HG02884 (cell line): ENCODE measurements at regions not wholly inside any gene's neighbourhood (a gene's known extent, or its start where the extent isn't known, plus 50 kb on each side); places are given as distances from the start of the nearest gene placed in this dataset.
"Not testable (repeated sequence)": the region's sequence is repeated elsewhere in the genome, so short reads cannot be mapped to it uniquely, and the experiment has no call there.

Experiments
- ATAC-seq: cut with Tn5 transposase; IDR thresholded peaks from one replicate; pipeline ENCODE4 v1.9.1; 2021; ENCODE audit warnings: mild to moderate bottlenecking, moderate library complexity; ENCODE audit not compliant: unreplicated experiment

GRCh38 chr11:28951191-28951590, 843.0 kb downstream of the METTL15 start:
- ATAC-seq, result no peak

DNA sequence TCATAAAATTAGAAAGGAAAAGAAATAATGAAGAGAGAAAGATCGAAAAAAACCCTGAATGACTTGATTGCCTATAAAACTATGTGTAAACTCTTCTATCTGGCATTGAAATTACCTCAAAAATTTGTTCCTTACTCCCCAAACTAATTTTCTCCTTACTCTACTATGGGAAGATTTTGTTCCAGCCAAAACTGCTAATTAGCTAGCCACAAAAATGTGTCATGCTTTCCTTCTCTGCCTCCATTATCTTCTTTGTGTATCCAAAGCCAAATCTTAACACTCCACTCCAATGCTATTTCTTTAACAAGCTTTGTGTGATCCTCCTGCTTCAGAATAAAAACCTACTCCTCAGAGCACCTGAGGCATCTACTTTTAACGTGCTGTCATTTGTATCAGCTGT, 831.2 kb downstream of the METTL15 start:
- no peak for ATAC-seq

DNA sequence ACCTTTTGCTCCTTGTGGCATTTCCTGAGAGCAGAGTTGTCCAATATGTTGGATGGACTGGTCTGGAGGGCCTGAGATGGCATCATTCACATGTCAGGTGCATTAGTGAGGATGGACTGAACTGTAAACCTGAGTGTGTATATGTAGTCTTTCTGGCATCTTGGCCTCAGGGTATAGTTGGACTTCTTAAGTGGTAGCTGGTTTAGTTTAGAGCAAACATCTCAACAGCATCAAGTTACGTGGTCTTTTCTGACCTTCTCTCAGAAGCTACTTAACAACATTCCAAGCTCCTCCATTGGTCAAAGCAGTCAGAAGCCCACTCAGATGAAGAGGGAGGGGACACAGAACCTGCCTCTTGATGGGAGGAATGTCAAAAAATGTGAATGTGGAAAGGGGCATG, 829.9 kb downstream of the METTL15 start:
- no peak for ATAC-seq

DNA sequence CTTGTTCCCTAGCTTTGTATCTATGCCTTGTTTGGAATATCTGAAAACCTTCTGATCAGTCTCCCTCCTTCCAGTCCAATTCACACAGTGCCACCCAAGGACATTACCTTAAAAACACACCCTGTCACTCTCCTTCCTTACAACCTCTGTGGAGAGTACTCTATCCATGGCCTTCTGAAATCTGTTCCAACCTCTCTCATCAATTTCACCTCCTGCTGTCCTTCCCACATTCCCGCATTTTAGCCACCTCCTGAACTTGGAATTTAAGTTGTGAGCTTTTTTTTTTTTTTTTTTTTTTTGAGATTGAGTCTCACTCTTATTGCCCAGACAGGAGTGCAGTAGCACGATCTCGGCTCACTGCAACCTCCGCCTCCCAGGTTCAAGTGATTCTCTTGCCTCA, 824.8 kb downstream of the METTL15 start:
- no peak for ATAC-seq

GRCh38 chr11:28924004-28924403, 815.8 kb downstream of the METTL15 start:
- ATAC-seq, result no peak

DNA sequence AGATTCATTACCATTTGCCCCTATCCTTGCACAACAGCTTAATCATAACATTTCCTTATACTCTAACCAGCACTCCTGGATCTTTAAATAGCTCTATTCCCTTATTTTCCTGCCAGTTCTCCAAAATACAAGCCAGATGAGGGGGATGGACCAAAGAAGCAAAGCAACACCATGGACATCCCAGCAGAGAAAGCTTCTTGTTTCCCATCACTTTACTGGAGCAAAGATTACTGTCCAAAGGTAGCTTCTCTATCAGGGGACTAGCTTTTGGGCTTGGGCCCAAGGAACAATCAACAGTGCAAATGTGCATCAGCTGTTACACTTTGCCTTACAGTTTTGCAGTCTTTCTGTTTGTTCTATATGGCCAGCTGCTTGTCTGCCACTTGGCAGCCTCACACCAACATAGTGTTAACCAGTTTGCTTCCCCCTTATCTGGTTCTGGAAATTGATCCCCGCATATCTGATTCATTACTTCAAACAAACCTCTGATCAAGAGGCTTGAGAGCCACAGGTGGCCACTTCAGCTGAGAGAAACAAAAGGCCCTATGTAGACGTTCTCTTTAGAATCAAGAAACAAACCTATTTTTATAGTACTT, 814.3 kb downstream of the METTL15 start:
- ATAC-seq, result no peak

GRCh38 chr11:28919194-28919593, 811.0 kb downstream of the METTL15 start:
- ATAC-seq, result no peak

GRCh38 chr11:28913883-28914282, 805.7 kb downstream of the METTL15 start:
- no peak for ATAC-seq

DNA sequence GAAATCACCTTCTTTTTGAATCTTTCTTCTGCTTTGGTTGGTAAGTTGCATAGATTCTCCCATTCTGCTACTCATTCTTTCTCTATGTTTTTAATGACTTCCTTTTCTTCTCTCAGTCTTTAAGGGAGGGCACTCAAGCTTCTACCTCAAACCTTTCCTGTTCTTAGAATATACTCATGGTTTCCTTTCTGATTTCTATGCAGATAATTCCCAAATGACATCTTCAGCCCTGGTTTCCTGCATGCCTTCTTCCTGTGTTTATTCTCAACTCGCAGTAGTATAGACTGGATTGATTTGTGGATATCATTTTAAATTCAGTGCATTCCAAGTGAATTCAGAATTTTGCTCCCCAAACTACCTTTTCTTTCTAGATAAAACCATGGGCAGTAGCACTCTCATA, 803.6 kb downstream of the METTL15 start:
- ATAC-seq, result no peak

GRCh38 chr11:28910926-28911325, 802.7 kb downstream of the METTL15 start:
- ATAC-seq, result no peak

GRCh38 chr11:28903716-28904115, 795.5 kb downstream of the METTL15 start:
- ATAC-seq, result no peak

GRCh38 chr11:28900427-28900826, 792.2 kb downstream of the METTL15 start:
- no peak for ATAC-seq

DNA sequence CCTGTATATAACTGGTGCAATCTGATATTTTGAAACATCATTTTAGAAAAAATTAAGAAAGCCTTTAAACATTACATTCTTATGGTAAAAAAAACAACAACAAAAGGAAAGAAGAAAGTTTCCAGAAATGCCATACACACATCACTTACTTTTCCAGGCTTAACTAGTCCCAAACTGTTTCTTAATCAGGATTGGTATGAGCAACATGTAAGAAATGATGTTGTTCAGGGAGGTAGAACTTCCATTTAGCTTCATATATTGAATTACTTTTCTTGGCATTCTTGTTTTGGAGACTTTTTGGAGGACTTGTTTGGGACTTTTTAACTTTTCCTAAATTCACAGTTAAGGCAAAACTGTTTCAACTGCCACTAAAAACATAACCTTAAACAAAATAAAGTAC, 791.5 kb downstream of the METTL15 start:
- no peak for ATAC-seq

- not testable (repeated sequence) for ATAC-seq
These were observed 782.4 kb downstream of the METTL15 start for GRCh38 chr11:28890601-28891040.

DNA sequence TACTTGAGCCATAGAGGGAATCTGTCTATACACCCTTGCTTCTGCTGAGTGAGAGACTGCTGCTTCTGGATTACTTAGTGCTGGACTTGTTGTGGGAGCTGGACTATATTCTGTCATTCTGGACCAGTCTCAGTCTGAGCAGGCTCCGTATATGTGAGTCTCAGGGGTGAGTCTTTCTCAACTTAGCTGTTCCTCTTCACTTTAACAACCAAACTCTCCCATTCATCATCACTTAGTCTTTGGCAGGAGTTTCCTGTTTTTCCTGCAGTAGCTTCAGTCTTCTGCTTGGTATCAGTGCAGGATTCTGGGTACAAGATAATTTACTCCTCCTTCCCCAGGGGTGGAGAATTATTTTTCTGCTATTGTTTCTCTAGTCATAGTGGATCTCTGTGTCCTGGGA, 779.5 kb downstream of the METTL15 start:
- no peak for ATAC-seq

- ATAC-seq, result no peak
These were observed 771.7 kb downstream of the METTL15 start for GRCh38 chr11:28879869-28880268.

DNA sequence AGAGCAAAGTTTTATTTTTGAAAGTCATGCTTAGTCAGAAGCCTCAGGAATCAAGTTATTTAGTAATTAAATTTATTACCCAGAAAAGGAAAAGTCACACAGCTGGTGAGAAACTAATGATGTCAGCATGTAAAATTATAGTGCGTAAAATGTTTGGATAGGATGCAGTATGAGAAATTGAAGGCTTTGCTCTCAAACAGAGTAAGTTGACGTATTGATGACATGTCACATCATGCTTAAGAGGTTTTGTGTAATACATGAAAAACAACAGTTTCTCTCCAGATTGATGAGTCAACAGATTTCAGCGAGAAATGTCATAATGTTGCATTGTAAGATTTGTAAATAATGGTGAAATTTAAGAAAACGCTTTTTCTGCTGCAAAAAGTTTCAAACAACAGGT, 769.8 kb downstream of the METTL15 start:
- no peak for ATAC-seq

GRCh38 chr11:28877340-28877739, 769.2 kb downstream of the METTL15 start:
- no peak for ATAC-seq

- ATAC-seq, result no peak
These were observed 766.5 kb downstream of the METTL15 start for GRCh38 chr11:28874706-28875105.

DNA sequence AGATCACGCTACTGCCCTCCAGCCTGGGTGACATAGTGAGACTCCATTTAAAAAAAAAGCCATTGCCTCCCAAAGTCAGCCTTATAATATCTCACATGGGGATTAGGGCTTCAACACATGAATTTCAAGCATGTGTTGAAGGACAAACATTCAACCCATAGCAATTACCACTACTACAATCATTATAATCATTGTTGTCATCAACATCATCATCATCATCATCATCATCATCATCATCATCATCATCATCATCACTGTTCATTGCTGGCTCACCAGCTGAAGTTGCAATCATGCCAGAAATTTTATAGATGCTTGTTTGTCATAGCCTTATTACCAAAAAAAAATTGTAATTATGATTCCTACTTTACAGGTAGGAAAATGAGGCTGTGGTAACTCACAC, 762.9 kb downstream of the METTL15 start:
- ATAC-seq, result no peak

GRCh38 chr11:28863422-28863821, 755.2 kb downstream of the METTL15 start:
- ATAC-seq, result no peak

- ATAC-seq, result no peak
These were observed 752.7 kb downstream of the METTL15 start for GRCh38 chr11:28860893-28861292.

DNA sequence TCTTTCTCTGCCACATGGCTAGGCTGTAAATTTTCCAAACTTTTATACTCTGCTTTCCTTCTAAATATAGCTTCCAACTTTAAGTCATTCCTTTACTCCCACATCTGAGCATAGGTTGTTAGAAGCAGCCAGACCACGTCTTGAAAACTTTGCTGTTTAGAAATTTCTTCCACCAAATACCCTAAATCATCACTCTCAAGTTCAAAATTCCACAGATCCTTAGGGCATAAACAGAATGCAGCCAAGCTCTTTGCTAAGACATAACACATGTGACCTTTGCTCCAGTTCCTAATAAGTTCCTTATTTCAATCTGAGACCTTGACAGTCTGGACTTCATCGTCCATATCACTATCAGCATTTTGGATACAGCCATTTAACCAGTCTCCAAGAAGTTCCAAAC, 749.9 kb downstream of the METTL15 start:
- ATAC-seq, result no peak
